ENCODE measurements at regions not wholly inside any gene's neighbourhood (a gene's known extent, or its start where the extent isn't known, plus 50 kb on each side); places are given as distances from the start of the nearest gene placed in this dataset.

DNA sequence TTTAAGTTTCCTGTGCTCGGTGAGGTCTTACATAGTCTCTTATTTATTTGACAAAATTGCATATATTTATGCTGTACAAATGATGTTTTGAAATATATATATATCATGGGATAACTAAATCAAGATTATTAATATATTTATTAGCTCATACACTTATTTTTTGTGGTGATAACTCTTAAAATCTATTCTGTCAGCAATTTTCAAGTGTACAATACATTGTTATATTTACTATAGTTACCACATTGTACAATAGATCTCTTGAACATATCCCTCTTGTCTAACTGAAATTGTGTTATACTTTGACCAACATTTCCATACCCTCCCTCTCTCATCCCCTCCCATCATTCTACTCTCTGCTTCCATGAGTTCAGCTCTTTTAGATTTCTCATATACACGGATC is 516.6 kb upstream of the LCORL start:
- TF ChIP-seq, protein P1, sequence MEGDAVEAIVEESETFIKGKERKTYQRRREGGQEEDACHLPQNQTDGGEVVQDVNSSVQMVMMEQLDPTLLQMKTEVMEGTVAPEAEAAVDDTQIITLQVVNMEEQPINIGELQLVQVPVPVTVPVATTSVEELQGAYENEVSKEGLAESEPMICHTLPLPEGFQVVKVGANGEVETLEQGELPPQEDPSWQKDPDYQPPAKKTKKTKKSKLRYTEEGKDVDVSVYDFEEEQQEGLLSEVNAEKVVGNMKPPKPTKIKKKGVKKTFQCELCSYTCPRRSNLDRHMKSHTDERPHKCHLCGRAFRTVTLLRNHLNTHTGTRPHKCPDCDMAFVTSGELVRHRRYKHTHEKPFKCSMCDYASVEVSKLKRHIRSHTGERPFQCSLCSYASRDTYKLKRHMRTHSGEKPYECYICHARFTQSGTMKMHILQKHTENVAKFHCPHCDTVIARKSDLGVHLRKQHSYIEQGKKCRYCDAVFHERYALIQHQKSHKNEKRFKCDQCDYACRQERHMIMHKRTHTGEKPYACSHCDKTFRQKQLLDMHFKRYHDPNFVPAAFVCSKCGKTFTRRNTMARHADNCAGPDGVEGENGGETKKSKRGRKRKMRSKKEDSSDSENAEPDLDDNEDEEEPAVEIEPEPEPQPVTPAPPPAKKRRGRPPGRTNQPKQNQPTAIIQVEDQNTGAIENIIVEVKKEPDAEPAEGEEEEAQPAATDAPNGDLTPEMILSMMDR (IDR thresholded peaks at IDR 0.05; ENCODE audit: extremely low read depth, missing control alignments) = no peak
- DNase-seq (ENCODE audit: low spot score) = no peak

GRCh38 chr4:18536428-18536827 is 514.9 kb upstream of the LCORL start:
- TF ChIP-seq, protein P1 (IDR thresholded peaks at IDR 0.05; ENCODE audit: extremely low read depth, missing control alignments) = no peak
- DNase-seq (ENCODE audit: low spot score) = no peak

GRCh38 chr4:18535948-18536347 is 514.4 kb upstream of the LCORL start:
- no peak for DNase-seq (ENCODE audit: low spot score)
- TF ChIP-seq, protein P1 (IDR thresholded peaks at IDR 0.05; ENCODE audit: extremely low read depth, missing control alignments) = no peak

DNA sequence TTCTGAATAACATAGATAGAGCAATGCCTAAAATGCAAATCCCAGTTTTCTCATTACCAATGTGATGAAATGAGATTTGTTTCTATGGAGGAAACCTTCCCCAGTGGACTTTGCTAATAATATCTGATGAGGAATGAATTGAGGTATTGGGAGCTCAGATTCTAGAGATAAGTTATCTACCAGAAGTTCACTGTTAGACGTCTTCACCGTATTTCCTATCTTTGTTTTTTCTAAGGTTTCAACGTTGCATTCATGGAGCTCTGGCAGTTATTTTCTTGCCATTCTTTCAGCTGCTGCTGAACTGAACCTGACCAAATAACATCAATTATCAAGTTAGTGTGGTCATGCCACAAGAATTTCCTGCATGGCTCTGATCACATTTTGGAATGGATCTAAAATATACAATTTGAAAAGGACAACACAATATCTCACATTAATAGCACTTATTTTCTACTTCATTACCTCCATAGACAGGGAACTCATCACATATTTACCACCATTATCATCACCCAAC is 511.8 kb upstream of the LCORL start:
- TF ChIP-seq, protein P1 (IDR thresholded peaks at IDR 0.05; ENCODE audit: extremely low read depth, missing control alignments) = no peak

DNA sequence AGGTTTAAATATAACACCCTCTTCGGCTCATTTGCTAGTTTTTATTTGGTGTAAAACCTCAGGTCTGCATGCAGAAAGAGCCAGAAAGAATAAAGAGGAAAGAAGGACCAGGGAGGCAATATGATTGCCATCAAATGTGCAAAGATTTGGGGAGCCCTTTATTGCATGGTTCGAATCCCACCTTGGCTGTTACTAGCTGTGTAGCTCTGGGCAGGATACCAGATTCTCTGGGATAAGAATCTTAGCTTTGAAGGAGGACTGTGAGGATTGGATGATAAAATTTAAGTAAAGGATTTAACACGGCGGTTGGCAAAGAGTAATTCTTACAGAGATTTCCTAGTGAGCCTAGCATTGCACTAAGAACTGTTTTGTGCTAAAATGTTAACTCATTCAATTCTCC is 510.2 kb upstream of the LCORL start:
- TF ChIP-seq, protein P1 (IDR thresholded peaks at IDR 0.05; ENCODE audit: extremely low read depth, missing control alignments) = no peak
- DNase-seq (ENCODE audit: low spot score) = no peak

More for the DNA sequence above, 511.8 kb upstream of the LCORL start:
- no peak for DNase-seq (ENCODE audit: low spot score)

GRCh38 chr4:18529482-18529881 is 507.9 kb upstream of the LCORL start:
- TF ChIP-seq, protein P1 (IDR thresholded peaks at IDR 0.05; ENCODE audit: extremely low read depth, missing control alignments) = no peak

GRCh38 chr4:18524667-18525066 is 503.1 kb upstream of the LCORL start:
- TF ChIP-seq, protein P1 (IDR thresholded peaks at IDR 0.05; ENCODE audit: extremely low read depth, missing control alignments) = no peak
- no peak for DNase-seq (ENCODE audit: low spot score)

More at GRCh38 chr4:18529482-18529881, 507.9 kb upstream of the LCORL start:
- DNase-seq (ENCODE audit: low spot score) = no peak
